Activated B cell treated with CpG ODN at 0.5 μM for 24 hours (primary cell): ENCODE measurements at regions not wholly inside any gene's neighbourhood (a gene's known extent, or its start where the extent isn't known, plus 50 kb on each side); places are given as distances from the start of the nearest gene placed in this dataset.

ENCODE experiments used
- ATAC-seq: fragments of 200-7000 bp; cut with Tn5 transposase; one replicate; pipeline ENCODE4 v1.10.0; 2021; ENCODE audit warnings: low read depth, mild to moderate bottlenecking, moderate library complexity
- CTCF ChIA-PET: fragments of 350-600 bp; sonication (Branson Sonifier 250); formaldehyde crosslinking; loops from one replicate; lab custom pipeline; 2021; ENCODE audit warnings: antibody characterized with exemption; lab: Charles Lee
- POLR2A ChIA-PET: fragments of 350-600 bp; sonication (Branson Sonifier 250); formaldehyde crosslinking; loops from one replicate; lab custom pipeline; 2021; ENCODE audit warnings: antibody characterized with exemption; lab: Charles Lee
- DNase-seq: peaks from one replicate; pipeline ENCODE4 v3.0.0; 2022
- H3K27ac Mint-ChIP-seq: one replicate; pipeline ENCODE4 v1.8.0; 2020; ENCODE audit warnings: mixed read lengths
- H3K27me3 Mint-ChIP-seq: one replicate; pipeline ENCODE4 v1.8.0; 2021; ENCODE audit warnings: mixed read lengths
- H3K36me3 Mint-ChIP-seq: one replicate; pipeline ENCODE4 v1.8.0; 2021; ENCODE audit warnings: low read depth, mixed read lengths
- H3K4me1 Mint-ChIP-seq: one replicate; pipeline ENCODE4 v1.8.0; 2021; ENCODE audit warnings: mixed read lengths
- H3K4me3 Mint-ChIP-seq: one replicate; pipeline ENCODE4 v1.8.0; 2020; ENCODE audit warnings: mild to moderate bottlenecking, mixed read lengths
- H3K9me3 Mint-ChIP-seq: one replicate; pipeline ENCODE4 v1.8.0; 2020; ENCODE audit warnings: mixed read lengths
- intact Hi-C: fragments of 100-400 bp; cut with micrococcal nuclease; formaldehyde crosslinking; loops from one replicate; pipeline ENCODE4 v1.15.1; 2024
- TF ChIP-seq, protein P1 (sequence below): fragments of 200-600 bp; IDR thresholded peaks from one replicate; pipeline ENCODE4 v1.8.0; 2022; ENCODE audit warnings: antibody characterized with exemption, mild to moderate bottlenecking

DNA sequence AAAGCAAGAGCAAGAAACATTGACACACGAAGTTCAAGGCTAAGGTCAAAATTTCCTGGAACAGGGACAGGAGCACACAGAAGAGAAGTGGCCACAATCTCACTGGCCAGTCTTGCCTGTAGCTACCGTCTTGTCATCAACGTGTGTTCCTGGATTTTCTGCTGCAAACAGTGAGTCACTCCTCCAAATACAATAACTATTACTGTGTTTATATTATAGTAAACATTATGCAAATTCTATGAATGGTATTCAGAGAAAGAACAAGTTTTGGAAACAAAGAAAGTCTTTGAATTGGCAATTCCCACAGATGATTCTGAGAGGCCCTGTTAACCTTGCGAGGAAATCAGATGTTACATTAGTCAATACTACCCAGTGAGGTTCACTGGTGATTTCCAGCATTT lies 220.5 kb downstream of the FAM43A start:
- Mint-ChIP-seq H3K36me3 (no peaks in the 10 kb centered on the region), H3K9me3 (no peaks in the 10 kb centered on the region), H3K27me3 (no peaks in the 10 kb centered on the region), H3K4me3 (no peak overlapping the region), H3K4me1 (peaks cover 25% of the 10 kb centered on the region), H3K27ac (no peak overlapping the region)
- no peak for ATAC-seq
- TF ChIP-seq, protein P1, sequence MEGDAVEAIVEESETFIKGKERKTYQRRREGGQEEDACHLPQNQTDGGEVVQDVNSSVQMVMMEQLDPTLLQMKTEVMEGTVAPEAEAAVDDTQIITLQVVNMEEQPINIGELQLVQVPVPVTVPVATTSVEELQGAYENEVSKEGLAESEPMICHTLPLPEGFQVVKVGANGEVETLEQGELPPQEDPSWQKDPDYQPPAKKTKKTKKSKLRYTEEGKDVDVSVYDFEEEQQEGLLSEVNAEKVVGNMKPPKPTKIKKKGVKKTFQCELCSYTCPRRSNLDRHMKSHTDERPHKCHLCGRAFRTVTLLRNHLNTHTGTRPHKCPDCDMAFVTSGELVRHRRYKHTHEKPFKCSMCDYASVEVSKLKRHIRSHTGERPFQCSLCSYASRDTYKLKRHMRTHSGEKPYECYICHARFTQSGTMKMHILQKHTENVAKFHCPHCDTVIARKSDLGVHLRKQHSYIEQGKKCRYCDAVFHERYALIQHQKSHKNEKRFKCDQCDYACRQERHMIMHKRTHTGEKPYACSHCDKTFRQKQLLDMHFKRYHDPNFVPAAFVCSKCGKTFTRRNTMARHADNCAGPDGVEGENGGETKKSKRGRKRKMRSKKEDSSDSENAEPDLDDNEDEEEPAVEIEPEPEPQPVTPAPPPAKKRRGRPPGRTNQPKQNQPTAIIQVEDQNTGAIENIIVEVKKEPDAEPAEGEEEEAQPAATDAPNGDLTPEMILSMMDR = no peak
- POLR2A ChIA-PET = no interaction called here
- DNase-seq = no peak
- intact Hi-C loops = no loop called here
- CTCF ChIA-PET = no interaction called here

DNA sequence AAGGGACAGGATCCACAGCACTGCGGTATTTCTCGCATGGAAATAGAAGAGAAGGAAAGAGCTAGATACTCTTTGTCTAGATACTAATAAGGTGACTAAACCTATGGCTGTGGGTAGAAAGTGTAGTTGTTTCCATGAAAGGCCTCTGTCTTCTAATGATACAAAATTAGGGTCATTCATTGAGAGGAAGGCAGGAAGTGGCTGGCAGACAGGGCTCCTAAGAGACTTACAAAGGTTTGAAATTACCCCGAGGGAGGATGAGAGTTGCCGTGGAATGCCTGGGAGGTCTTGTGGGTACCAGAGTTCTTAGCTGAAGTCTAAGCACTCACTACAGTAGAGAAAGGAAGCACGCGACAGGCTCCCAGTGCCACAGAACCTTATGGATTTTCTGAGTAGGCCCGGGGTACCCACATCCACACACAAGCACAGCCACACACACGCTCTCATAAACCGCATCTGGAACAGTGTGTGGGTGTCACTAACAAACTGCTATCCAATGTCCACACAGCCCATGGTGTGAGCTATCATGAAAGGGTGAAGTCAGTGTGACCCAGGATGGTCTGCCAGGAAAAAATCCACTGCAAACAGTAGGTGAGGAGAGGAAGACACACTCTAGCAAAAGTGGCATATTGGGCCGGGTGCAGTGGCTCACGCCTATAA lies 221.4 kb downstream of the FAM43A start:
- intact Hi-C loops = no loop called here
- H3K4me3 Mint-ChIP-seq = no peak overlapping the region
- peaks cover 20% of the 10 kb centered on the region for H3K4me1 Mint-ChIP-seq
- ATAC-seq (no peak), DNase-seq (no peak)
- H3K27me3 Mint-ChIP-seq = peaks cover 5% of the 10 kb centered on the region
- CTCF ChIA-PET = no interaction called here
- no peaks in the 10 kb centered on the region for H3K9me3 Mint-ChIP-seq
- TF ChIP-seq, protein P1 = no peak
- POLR2A ChIA-PET = interaction anchor here (0.7 kb wide), 1 partner anchor 28 kb away, joined by 3 read pairs; no protein-coding TSS in a partner anchor
- H3K36me3 Mint-ChIP-seq = no peaks in the 10 kb centered on the region
- H3K27ac Mint-ChIP-seq = no peak overlapping the region

DNA sequence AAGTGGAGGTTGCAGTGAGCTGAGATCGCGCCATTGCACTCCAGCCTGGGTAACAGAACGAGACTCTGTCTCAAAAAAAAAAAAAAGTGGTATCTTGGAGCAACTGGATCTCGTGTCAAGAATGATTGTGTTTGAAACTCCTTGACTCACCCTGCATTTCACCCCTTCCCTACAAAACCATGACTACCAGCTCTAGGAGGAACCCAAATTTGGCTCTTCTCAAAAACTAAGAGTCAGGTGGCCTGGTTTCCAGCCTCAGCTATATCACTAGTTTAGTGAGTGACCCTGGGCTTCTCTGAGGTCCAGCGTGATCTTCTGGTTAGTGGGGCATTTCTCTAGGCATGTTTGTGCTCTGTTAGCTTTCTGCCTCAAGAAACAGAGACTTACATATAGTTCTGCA lies 222.1 kb downstream of the FAM43A start:
- intact Hi-C loops = no loop called here
- ATAC-seq (no peak), DNase-seq (no peak)
- ChIA-PET CTCF (no interaction called here), POLR2A (interaction anchor here (0.7 to 0.8 kb wide), 2 partner anchors 29 to 220 kb away, joined by 3 to 5 read pairs; no protein-coding TSS in a partner anchor)
- Mint-ChIP-seq H3K27me3 (peaks cover 7% of the 10 kb centered on the region), H3K4me3 (no peak overlapping the region), H3K36me3 (no peaks in the 10 kb centered on the region), H3K4me1 (peaks cover 20% of the 10 kb centered on the region), H3K27ac (no peak overlapping the region), H3K9me3 (no peaks in the 10 kb centered on the region)
- TF ChIP-seq, protein P1 = no peak

DNA sequence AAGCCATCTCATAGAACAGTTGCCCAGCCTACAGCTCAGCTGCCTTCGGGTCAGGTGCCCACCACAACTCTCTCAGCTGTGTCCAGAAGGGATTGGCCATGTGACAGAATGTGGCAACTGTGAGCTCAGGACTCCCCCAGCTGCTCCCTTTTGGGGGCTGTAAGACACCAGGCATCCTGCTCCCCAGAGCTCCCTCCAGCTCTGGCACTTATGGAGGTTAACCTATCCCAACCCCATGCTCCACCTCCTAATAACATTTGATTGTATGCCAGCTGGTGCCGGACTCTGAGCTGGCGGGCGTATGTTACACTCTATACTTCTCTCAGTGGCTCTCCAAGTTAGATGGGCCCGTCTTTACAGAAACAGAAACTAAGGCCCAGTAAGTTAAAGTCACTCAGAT lies 222.8 kb downstream of the FAM43A start:
- Mint-ChIP-seq H3K36me3 (no peaks in the 10 kb centered on the region), H3K27ac (no peak overlapping the region), H3K9me3 (no peaks in the 10 kb centered on the region), H3K27me3 (peaks cover 11% of the 10 kb centered on the region), H3K4me1 (peaks cover 20% of the 10 kb centered on the region), H3K4me3 (no peak overlapping the region)
- no peak for DNase-seq
- CTCF ChIA-PET = interaction anchor here (0.7 kb wide), 1 partner anchor 69 kb away, joined by 3 read pairs; no protein-coding TSS in a partner anchor
- no peak for ATAC-seq
- intact Hi-C loops = no loop called here
- POLR2A ChIA-PET = interaction anchor here (0.8 kb wide), 1 partner anchor 220 kb away, joined by 5 read pairs; no protein-coding TSS in a partner anchor
- TF ChIP-seq, protein P1 = no peak

DNA sequence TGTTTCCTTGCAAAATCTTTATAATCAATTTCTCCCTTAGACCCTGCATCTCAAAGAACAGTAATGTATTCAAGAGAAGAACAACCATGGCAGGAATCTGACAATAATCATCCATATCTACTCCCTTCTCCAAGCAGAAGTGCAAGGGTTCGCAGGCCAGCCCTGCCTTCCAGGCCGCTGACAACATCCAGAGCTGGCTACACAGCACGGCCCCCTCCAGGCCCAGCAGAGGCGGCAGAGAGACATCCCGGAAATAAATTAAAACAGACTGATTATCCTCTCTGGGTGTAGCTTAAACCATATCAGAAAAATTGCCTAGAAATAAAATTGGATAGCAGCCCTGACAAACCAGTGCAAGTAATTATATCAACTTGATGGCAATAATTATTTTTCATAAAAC lies 223.3 kb downstream of the FAM43A start:
- Mint-ChIP-seq H3K9me3 (no peaks in the 10 kb centered on the region), H3K27ac (no peak overlapping the region), H3K36me3 (no peaks in the 10 kb centered on the region), H3K27me3 (peaks cover 15% of the 10 kb centered on the region), H3K4me1 (peaks cover 20% of the 10 kb centered on the region), H3K4me3 (no peak overlapping the region)
- TF ChIP-seq, protein P1 = no peak
- DNase-seq (no peak), ATAC-seq (no peak)
- CTCF ChIA-PET = interaction anchor here (0.7 kb wide), 1 partner anchor 68 kb away, joined by 3 read pairs; no protein-coding TSS in a partner anchor
- POLR2A ChIA-PET = no interaction called here
- intact Hi-C loops = no loop called here
